Suprapubic skin (tissue), 4 donors: ENCODE measurements at regions not wholly inside any gene's neighbourhood (a gene's known extent, or its start where the extent isn't known, plus 50 kb on each side); places are given as distances from the start of the nearest gene placed in this dataset.
"Not testable (repeated sequence)": the region's sequence is repeated elsewhere in the genome, so short reads cannot be mapped to it uniquely, and the experiment has no call there.

Experiments
- POLR2A ChIP-seq, 2 donors: fragments of 450-650 bp; IDR thresholded peaks; one replicate each; pipeline ENCODE4 v1.6.1; 2017; ENCODE audit warnings: antibody characterized with exemption in 2 of 2, mild to moderate bottlenecking in 2 of 2, moderate library complexity in 2 of 2
- POLR2AphosphoS5 ChIP-seq, 3 donors: sonication (generic); formaldehyde crosslinking; IDR thresholded peaks; one replicate each; pipeline ENCODE4 v1.6.1; 2017; ENCODE audit warnings: antibody characterized with exemption in 3 of 3
- TF ChIP-seq, protein P1 (sequence below), 2 donors: fragments of 200-600 bp in 1 of 2; fragments of 450-650 bp in 1 of 2; sonication (generic) in 1 of 2; IDR thresholded peaks; one replicate each; pipeline ENCODE4 v1.5.1; 2016 to 2019; ENCODE audit warnings: antibody characterized with exemption in 2 of 2, mild to moderate bottlenecking in 1 of 2, moderate library complexity in 1 of 2

- not testable (repeated sequence) for TF ChIP-seq POLR2AphosphoS5, POLR2A (IDR thresholded peaks at IDR 0.05)
- TF ChIP-seq, protein P1, sequence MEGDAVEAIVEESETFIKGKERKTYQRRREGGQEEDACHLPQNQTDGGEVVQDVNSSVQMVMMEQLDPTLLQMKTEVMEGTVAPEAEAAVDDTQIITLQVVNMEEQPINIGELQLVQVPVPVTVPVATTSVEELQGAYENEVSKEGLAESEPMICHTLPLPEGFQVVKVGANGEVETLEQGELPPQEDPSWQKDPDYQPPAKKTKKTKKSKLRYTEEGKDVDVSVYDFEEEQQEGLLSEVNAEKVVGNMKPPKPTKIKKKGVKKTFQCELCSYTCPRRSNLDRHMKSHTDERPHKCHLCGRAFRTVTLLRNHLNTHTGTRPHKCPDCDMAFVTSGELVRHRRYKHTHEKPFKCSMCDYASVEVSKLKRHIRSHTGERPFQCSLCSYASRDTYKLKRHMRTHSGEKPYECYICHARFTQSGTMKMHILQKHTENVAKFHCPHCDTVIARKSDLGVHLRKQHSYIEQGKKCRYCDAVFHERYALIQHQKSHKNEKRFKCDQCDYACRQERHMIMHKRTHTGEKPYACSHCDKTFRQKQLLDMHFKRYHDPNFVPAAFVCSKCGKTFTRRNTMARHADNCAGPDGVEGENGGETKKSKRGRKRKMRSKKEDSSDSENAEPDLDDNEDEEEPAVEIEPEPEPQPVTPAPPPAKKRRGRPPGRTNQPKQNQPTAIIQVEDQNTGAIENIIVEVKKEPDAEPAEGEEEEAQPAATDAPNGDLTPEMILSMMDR (IDR thresholded peaks at IDR 0.05), result not testable (repeated sequence)
Observed at GRCh38 chr2:111514138-111514537, 369.9 kb downstream of the ANAPC1 start.
